Stimulated activated CD4-positive, alpha-beta T cell treated with anti-CD3 and anti-CD28 coated beads, Interleukin-12 subunit alpha, Interleukin-12 subunit beta, amount 100 ng/mL, for 48 hours (primary cell): ENCODE measurements at regions not wholly inside any gene's neighbourhood (a gene's known extent, or its start where the extent isn't known, plus 50 kb on each side); places are given as distances from the start of the nearest gene placed in this dataset.
"Not testable (repeated sequence)": the region's sequence is repeated elsewhere in the genome, so short reads cannot be mapped to it uniquely, and the experiment has no call there.

ENCODE experiments used
- DNase-seq, 3 donors: peaks; one replicate each; pipeline ENCODE4 v3.0.0-alpha.2; 2020; ENCODE audit warnings: low read depth in 2 of 3, low spot score in 1 of 3

DNA sequence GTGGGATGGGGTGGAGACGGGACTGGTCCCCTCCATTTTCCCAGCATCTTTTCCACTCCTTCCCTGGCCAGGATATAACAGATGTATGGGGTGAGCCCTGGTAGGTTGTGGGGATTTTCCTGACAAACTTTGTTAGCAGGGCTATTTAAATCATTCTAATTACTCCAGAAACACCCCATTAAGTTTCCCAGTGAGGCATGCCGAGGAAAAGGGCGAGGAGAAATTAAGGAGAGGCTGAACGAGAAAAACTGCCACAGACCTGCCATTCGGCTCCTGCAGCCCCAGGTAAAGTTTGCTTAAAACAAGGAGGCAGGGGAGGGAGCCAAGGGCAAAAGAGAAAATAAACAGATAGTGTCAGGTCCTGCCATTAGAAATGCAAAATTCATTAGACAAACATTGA is 428.2 kb downstream of the BUD13 start:
- no peak for DNase-seq

DNA sequence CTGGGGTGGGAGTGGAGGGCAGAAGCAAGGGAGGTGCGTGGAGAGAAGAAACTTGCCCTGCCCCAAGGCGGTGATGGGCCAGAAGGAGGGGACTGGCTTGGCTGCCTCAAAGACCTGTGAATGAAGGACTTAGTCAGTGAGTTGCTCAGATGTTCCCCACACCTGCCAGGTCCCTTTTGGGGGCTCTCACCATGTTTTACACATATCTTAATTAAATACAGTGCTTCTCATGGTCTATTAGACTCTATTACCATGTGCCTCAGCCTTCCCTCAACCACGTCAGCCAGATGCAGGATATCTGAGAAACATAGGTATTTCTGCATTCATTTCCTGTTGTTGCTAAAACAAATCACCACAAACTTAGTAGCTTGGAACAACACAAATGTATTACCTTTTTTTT is 429.5 kb downstream of the BUD13 start:
- no peak for DNase-seq

DNA sequence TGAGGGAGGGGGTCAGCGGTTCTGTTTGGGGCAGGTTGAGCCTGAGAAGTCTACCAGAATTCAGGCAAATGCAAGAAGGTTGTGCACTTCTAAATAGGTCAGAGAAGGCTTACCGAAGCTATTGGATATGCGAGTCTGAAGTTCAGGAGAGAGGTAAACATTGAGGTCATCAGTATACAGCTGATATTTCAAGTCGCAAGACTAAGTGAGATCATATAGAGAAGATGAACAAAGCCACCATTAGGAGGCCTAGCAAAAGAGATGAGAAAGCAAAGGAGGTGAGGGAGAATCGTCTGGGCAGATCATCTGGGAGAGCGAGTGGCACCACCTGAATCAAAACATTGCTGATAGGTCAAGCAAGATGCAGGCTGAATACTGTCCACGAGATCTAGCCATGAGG is 430.6 kb downstream of the BUD13 start:
- no peak for DNase-seq

DNA sequence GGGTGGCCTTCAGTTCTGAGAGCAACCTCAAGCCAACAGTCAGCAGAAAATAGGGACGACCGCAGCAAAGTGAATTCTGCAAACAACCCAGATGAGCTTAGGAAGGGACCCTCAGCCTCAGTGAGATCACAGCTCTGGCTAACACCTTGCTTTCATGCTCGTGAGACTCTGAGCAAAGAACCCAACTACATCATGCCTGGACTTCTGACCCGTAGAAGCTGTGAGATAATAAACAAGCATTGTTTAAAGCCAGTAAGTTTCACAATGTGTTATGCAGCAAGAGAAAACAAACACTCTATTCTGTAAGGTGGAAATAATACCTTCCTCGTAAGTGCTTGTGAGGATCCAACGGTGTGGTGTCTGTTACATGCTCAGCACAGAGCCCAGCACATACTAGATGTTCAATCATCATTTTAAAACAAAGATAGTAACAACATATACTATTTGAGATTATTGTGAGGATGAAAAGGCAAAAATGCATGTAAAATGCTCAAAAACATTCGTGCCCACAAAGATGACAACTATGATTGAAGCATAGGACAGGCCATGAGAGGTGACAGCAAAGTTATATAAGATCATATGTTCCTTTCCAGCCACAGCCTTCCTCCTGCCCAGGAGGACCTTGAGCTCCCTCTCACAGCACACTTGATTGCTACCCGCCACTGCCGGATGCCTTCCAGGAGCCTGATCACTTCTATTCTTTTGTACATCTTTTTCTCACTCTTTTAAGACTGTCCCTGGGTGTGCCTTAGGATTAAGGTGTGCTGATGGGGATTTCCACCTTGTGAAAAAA is 433.3 kb downstream of the BUD13 start:
- no peak for DNase-seq

DNA sequence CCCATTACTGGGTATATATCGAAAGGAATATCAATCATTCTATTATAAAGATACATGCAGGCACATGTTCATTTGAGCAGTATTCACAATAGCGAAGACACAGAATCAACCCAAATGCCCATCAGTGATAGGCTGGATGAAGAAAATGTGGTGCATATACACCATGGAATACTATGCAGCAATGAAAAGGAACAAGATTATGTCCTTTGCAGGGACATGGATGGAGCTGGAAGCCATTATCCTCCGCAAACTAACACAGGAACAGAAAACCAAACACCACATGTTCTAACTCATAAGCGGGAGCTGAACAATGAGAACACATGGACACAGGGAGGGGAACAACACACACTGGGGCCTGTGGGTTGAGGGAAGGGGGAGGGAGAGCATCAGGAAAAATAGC is 434.3 kb downstream of the BUD13 start:
- DNase-seq, result not testable (repeated sequence)

DNA sequence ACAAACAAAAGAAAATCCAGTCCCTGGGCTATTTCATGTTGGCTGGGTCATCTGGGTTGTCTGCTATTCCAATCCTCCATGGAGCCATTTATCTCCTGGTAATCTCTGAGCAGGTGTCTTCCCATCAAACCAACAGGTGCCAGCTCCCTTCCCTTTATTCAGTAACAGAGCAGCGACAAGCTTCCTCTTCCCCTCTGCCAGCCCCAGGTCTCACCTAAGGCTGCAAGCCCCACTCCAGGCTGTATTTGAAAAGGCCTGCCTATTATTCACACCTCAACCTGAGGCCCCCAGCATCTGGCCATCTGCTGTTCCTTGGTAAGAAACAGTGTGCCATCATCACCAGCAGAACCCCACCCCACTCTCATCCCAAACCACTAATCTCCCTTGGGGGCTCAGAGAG is 436.2 kb downstream of the BUD13 start:
- no peak for DNase-seq

DNA sequence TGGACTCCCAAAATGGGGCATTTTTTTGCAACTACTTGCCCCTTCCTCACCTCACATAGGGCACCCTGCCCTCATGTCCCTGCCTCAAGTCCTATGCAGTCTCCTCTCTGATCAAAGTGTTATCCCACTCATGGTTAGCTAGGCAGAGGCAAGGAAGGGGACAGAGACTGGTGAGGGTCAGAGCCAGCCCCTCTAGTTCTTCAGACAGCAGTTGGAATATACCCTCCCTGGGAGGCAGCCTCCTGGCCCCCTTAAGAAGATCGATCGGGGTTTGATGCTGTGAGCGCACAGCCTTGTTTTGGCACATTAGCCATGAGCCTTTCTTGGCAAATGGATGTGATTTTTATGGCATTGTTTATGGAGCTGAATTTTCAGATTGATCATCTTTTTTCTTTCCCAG is 436.9 kb downstream of the BUD13 start:
- no peak for DNase-seq

DNA sequence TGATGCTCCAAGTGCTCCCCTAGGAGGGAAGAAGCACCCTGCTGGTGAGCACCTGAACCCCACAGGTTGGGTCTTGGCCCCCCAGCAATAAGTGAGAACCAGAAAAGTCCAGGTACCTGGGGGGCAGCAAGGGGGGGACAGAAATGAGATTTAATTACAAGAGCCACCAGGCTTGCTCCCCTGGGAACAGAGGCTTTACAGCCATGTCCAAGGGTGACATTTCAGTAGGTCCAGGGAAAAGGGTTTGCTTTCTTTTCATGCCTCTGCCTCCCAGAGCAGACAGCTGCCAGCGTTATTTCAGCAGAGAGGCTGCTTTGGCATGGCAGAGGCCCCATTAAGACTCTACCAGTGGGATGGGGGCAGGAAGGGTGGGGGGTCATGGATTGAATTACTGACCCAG is 437.7 kb downstream of the BUD13 start:
- DNase-seq, result no peak

DNA sequence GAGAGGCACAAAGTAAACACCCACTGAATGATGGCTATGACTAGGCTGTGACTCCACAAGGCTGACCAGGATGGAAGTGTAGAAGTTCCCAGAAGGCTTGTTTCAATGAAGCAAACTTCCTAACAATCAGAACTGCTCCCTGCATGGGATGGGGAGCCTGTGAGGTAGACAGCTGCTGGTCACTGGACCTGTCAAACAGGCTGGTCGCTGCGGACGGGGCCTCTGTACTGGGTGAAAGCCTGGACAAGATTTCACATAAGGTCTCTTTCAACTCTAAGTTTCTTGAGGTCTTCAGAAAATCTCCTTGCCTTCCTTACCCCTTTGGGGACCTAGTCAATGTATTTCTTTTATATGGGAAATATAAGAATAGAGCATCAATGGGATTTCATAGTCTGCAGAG is 438.2 kb downstream of the BUD13 start:
- no peak for DNase-seq

DNA sequence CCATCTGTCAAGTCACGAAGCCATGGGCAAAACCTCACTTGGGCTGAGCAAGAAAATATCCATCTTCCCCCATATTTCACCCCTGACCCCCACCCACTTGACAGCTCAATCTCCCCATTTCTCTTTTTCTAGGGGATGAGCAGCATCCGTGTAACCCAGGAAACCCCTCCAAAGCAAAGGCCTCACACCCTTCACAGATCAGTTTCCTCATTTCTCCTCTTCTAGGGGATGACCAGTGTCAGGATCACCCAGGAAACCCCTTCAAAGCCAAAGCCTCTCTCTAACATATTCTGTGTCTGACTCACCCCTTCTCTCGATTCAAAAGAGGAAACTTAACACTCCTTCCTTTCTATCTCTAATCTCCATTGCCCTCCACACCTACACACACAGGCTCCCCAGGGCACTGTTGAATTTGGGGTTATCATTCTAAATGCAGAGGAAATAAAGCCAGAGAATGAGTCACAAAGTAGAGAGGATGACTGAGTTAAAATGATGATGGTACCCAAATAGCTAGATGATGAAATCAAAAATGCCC is 439.7 kb downstream of the BUD13 start:
- no peak for DNase-seq

DNA sequence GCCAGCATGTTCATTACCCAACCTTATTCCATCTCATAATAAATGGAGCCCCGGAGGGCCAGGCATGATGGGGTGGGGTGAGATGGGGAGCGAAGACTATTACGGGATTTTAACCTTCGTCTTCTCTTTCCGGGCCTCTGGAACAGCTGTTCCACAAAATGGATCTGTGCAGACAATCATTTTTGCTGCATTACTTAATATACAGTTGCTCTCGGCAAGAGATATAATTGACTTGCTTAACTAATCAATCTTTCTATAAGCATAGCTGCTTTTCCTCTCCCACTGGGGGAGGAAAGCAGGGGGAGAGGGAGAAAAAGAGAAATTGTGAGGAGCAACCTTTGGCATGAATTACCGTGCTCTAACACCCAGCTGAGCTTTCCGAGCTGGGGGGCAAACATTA is 440.4 kb downstream of the BUD13 start:
- DNase-seq, result no peak

DNA sequence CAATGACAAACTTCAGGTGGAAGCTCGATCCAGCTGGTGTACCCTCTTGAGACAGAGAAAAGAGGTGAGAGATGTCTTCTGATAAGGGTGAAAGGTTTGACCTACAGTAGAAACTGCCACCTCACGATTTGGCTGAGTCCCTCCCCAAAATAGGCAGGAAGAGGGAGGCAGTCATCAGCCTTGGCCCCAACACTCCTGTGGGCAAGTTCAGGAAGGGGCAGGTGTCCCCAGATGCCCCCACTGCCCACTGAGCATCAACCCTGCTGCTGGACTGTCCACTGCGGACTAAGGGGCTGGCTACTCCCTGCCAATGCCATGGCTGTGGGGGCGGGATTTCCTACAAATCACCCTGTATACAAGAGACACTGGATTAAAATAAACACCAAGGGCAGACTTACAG is 441.4 kb downstream of the BUD13 start:
- no peak for DNase-seq

DNA sequence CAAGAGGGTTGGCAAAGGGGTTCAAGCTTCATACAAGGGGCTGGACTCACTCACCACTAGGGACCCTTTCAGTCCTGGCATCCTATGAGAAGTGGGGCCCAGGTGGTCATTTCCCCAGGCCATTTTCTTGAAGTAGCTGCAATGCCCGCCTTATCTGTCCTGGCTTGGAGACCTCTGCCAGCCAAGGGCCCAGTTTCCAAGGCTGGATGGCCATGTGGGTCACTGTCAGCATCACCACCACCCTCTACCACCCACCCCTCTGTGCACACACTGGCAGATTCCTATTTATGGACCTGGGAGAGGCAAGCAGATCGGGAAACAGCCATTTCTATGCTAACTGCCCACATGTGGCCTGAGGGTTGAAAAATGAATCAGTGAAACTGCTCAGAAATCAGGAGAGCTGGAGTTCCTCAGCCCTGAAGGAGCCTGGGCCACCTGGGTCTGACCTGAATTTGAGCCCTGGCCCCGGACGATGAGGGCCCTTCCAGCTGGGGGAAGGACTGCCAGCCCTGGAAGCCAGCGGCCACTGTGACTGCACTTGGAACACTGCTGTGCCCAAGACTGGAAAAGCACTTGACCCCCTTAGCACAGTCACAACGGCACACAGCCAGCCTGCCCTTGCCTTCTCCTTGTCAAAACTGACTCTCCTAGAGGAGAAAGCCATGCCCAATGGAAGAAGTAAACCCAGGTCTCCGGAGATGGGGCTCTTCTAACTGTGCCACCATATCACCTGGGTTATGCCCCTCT is 442.2 kb downstream of the BUD13 start:
- DNase-seq, result no peak

DNA sequence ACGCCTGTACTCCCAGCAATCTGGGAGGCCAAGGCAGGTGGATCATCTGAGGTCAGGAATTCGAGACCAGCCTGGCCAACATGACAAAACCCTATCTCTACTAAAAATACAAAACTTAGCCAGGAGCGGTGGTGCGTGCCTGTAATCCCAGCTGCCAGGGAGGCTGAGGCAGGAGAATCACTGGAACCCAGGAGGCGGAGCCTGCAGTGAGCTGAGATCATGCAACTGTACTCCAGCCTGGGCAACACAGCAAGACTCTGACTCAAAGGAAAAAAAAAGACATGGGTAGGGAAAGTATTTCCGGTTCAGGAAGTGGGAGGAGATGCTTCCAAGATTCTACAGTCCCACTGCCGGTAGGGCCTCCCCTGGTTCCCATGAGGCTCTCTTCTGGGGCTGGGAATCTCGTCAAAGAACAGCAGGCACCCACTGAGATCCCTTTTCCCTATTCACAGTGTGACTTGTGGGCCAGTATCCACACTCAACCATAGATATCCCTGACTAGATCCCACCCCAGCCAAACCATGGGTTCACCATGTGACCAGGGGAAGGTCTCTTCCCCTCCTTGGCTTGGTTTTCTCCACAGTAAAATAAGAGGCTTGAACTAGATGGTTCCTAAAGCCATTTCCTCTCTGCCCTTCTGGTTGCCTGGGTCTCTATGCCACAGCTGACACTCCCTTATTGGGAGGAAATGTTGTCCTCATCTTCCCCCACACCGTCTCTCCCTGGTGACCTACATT is 443.3 kb downstream of the BUD13 start:
- no peak for DNase-seq

DNA sequence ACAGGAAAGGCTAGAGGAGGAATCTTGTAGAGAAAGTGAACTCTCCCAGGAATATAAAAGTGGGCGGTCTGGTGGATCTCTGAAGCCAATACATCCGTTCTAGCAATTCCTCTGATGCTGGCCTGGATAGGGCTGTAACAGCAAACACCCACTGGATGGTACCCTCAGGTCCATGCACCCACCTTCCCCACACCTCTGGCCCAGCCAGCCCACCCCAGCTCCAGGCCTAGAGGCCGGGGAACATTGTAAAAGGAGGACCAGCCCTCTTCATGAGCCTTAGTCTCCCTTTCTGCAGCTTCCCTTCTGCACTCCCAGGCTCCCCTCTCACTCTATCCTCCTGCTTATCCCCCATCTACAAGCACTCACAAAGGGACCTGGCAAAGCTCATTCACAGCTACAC is 443.9 kb downstream of the BUD13 start:
- DNase-seq, result no peak

DNA sequence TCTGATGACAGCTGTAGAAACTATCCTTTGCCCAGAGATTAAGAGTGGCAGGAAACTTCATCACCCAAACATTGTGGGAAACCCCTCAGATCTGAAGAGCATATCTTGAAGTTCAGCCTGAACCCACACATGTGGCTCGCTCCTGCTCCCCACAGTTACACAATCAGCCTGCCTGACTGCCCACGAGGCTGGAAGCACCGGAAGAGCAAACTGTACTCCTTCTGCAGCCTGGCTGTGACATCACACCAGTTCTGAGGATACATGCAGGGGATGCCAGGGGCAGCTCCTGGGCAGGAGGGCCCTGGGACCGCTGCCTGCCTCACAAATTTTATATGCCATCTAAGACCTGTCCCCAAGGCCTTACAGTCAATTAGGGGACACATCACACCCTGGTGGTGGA is 444.4 kb downstream of the BUD13 start:
- DNase-seq, result no peak

DNA sequence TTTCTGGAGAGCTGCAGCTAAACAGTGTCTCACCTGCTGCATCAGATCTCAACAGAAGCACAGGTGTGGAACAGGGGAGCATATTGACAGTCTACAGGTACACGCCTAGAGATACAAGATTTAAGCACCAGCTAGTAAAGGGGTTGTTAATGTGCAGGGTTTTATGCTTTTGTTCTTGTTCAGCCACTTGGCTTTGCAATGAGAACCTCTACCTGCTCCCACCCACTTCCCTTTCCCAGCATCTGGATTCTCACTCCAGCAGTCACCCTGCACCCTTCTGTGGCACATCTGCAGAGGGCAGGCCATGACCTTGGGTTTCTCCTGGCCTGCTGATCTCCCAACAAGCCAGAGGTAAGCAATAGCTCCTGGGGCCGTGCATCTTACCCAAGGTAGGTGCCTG is 446.6 kb downstream of the BUD13 start:
- no peak for DNase-seq

DNA sequence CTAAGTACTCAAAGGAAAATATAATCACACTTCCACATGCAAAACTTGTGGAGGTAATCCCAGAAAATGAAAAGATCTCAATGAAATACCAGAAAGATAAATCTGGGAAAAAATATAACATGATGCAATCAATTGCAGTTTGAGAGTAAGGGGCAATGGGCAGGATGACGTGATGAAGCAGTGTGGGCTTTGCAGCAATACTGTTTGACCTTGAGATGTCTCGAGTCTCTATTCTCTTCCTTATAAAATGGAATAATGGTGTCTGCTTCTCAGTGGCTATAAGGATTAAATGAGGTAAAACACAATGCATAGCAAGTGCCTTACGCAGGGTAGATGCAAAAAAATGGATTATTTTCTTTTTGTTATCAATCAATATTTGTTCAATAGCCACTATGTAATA is 447.5 kb downstream of the BUD13 start:
- no peak for DNase-seq

DNA sequence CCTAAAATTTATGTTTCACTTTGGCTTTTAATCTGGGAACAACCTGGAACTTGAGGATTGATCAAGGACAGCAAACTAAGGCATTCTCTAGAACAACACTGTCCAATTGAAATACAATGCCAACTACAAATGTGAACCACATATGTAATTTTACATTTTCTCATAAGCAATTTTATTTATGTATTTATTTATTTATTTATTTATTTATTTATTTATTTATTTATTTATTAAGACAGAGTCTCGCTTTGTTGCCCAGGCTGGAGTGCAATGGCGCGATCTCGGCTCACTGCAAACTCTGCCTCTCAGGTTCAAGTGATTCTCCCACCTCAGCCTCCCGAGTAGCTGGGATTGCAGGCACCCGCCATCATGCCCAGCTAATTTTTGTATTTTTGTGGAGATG is 448.7 kb downstream of the BUD13 start:
- not testable (repeated sequence) for DNase-seq

DNA sequence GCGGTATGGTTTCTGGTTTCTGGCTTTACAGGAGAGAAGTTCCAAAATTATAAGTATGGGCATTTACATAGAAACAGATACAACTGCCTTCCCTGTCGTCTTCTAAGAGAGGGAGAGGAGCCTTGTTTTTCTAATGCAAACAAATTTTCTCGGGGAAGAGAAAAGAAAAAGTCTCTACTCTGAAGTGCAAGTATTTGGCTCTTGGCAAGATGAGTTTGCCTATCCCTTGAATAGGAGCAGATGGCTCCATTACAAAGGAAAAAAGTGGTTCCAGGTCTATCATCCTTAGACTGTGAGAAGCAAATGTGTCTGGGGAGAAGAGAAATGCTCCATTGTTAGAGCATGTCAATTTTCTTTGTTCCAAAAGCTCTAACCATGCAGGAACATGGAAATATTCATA is 455.6 kb downstream of the BUD13 start:
- no peak for DNase-seq

DNA sequence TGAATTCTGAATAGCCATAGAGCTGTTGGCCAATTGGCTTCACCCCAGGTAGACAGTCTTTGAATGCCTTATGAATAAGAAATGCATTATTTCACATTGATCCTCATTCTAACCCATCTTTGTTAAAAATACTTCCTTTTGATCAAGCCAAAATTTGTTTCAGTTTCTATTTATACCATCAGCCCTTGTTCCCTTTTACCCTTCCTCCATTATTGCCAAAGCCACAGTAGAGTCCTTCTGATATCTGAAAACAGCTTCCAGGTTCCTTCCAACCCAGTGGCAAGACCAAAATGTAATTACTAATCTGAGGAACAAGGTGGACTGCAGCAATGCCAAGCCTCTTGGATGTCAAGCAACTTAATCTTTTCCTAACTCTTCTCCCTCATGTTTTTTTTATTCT is 458.8 kb downstream of the BUD13 start:
- DNase-seq, result no peak
